ENCODE measurements at regions not wholly inside any gene's neighbourhood (a gene's known extent, or its start where the extent isn't known, plus 50 kb on each side); places are given as distances from the start of the nearest gene placed in this dataset.

GRCh38 chr2:207239754-207240494 is 74.2 kb upstream of the KLF7 start:
- TF ChIP-seq, protein P1, sequence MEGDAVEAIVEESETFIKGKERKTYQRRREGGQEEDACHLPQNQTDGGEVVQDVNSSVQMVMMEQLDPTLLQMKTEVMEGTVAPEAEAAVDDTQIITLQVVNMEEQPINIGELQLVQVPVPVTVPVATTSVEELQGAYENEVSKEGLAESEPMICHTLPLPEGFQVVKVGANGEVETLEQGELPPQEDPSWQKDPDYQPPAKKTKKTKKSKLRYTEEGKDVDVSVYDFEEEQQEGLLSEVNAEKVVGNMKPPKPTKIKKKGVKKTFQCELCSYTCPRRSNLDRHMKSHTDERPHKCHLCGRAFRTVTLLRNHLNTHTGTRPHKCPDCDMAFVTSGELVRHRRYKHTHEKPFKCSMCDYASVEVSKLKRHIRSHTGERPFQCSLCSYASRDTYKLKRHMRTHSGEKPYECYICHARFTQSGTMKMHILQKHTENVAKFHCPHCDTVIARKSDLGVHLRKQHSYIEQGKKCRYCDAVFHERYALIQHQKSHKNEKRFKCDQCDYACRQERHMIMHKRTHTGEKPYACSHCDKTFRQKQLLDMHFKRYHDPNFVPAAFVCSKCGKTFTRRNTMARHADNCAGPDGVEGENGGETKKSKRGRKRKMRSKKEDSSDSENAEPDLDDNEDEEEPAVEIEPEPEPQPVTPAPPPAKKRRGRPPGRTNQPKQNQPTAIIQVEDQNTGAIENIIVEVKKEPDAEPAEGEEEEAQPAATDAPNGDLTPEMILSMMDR (IDR thresholded peaks at IDR 0.05) = no peak
- TF ChIP-seq POLR2AphosphoS5 (IDR thresholded peaks at IDR 0.05; ENCODE audit: low read depth, low read length) = no peak
- TF ChIP-seq SIN3A (IDR thresholded peaks at IDR 0.05; ENCODE audit: borderline replicate concordance, insufficient read depth, low read depth, low read length) = no peak
- TF ChIP-seq, protein P2, sequence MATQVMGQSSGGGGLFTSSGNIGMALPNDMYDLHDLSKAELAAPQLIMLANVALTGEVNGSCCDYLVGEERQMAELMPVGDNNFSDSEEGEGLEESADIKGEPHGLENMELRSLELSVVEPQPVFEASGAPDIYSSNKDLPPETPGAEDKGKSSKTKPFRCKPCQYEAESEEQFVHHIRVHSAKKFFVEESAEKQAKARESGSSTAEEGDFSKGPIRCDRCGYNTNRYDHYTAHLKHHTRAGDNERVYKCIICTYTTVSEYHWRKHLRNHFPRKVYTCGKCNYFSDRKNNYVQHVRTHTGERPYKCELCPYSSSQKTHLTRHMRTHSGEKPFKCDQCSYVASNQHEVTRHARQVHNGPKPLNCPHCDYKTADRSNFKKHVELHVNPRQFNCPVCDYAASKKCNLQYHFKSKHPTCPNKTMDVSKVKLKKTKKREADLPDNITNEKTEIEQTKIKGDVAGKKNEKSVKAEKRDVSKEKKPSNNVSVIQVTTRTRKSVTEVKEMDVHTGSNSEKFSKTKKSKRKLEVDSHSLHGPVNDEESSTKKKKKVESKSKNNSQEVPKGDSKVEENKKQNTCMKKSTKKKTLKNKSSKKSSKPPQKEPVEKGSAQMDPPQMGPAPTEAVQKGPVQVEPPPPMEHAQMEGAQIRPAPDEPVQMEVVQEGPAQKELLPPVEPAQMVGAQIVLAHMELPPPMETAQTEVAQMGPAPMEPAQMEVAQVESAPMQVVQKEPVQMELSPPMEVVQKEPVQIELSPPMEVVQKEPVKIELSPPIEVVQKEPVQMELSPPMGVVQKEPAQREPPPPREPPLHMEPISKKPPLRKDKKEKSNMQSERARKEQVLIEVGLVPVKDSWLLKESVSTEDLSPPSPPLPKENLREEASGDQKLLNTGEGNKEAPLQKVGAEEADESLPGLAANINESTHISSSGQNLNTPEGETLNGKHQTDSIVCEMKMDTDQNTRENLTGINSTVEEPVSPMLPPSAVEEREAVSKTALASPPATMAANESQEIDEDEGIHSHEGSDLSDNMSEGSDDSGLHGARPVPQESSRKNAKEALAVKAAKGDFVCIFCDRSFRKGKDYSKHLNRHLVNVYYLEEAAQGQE (IDR thresholded peaks at IDR 0.05; ENCODE audit: insufficient read depth in 1 of 2, low read depth in 2 of 2, low read length in 1 of 2) = no peak

All from Panc1 (cell line).